NB4 (cell line): ENCODE measurements at regions not wholly inside any gene's neighbourhood (a gene's known extent, or its start where the extent isn't known, plus 50 kb on each side); places are given as distances from the start of the nearest gene placed in this dataset.

ENCODE experiments used
- MYC ChIP-seq: IDR thresholded peaks from 2 replicates; pipeline ENCODE4 v1.6.1; 2011; ENCODE audit warnings: low read depth, low read length
- POLR2A ChIP-seq: IDR thresholded peaks from 2 replicates; pipeline ENCODE4 v1.6.1; 2011; ENCODE audit warnings: mild to moderate bottlenecking; ENCODE audit not compliant: insufficient read length; ENCODE audit errors: extremely low read depth
- TF ChIP-seq, protein P1 (sequence below): IDR thresholded peaks from one replicate; pipeline ENCODE4 v1.5.1; 2012; ENCODE audit warnings: low read depth, low read length
- TF ChIP-seq, protein P2 (sequence below): IDR thresholded peaks from 2 replicates; pipeline ENCODE4 v1.6.1; 2011; ENCODE audit warnings: low read depth, low read length

DNA sequence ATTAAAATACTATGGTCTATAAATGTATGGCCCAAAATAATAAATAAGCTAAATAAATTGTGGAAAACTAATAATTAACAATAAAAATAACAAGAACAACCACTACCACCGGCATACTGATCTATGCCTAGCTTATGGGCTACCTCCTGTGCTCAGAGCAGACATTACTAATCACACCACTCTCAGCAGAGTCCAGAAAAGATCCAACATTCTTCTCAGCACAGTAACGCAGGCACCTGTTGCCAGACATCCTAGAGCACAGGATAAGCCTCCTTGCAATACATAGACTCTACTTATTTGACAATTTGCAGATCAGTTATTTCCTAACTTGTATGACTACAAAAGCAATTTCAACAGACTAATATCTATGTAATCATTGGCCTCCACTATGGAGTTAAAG, 137.1 kb upstream of the NEBL start:
- TF ChIP-seq, protein P1, sequence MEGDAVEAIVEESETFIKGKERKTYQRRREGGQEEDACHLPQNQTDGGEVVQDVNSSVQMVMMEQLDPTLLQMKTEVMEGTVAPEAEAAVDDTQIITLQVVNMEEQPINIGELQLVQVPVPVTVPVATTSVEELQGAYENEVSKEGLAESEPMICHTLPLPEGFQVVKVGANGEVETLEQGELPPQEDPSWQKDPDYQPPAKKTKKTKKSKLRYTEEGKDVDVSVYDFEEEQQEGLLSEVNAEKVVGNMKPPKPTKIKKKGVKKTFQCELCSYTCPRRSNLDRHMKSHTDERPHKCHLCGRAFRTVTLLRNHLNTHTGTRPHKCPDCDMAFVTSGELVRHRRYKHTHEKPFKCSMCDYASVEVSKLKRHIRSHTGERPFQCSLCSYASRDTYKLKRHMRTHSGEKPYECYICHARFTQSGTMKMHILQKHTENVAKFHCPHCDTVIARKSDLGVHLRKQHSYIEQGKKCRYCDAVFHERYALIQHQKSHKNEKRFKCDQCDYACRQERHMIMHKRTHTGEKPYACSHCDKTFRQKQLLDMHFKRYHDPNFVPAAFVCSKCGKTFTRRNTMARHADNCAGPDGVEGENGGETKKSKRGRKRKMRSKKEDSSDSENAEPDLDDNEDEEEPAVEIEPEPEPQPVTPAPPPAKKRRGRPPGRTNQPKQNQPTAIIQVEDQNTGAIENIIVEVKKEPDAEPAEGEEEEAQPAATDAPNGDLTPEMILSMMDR = no peak
- TF ChIP-seq POLR2A (no peak), MYC (no peak)
- TF ChIP-seq, protein P2, sequence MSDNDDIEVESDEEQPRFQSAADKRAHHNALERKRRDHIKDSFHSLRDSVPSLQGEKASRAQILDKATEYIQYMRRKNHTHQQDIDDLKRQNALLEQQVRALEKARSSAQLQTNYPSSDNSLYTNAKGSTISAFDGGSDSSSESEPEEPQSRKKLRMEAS = no peak
